RKO (cell line): ENCODE measurements at regions not wholly inside any gene's neighbourhood (a gene's known extent, or its start where the extent isn't known, plus 50 kb on each side); places are given as distances from the start of the nearest gene placed in this dataset.

ENCODE experiments used
- DNase-seq: peaks from one replicate; pipeline ENCODE4 v3.0.0-alpha.2; 2016; ENCODE audit warnings: low spot score

GRCh38 chr3:30263925-30264313, 342.5 kb upstream of the TGFBR2 start:
- no peak for DNase-seq

DNA sequence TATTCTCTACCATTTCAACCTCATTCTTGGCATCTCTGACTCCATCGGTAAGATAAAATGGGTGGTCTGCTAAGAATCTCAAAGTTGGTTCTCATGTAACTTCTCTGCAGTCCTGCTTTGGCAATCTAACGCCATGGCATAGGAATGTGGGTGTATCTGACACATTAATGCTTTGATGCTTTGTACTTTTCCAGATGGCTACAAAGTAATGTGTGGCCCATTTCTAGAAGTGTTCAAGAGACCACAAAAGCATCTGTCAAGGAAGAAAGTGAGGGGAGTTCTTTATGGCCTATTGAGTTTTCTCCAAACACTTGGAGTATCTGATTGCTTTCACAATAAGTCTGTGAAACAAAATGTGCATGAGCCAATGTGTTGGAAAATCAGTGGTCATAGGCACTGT, 339.9 kb upstream of the TGFBR2 start:
- no peak for DNase-seq

DNA sequence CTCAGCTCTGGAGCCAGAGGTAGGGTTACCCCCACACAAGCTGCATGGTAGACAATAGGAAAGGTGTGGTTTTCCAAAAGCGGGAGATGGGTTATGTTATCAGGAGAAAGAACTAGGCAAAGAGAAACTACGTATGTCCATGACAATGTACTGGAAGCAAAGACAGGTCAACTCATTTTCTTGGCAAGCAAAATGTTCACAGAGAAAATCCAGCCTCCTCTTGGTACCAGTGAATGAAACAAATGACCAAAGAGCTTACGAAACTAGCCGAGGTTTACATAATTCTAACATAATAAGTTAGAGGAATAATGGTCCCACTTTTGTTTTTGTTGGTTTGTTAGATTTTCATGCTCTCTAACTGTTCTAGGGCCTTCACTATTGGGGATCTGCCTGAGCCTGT, 338.1 kb upstream of the TGFBR2 start:
- no peak for DNase-seq

GRCh38 chr3:30269751-30270445, 336.5 kb upstream of the TGFBR2 start:
- DNase-seq, result no peak

DNA sequence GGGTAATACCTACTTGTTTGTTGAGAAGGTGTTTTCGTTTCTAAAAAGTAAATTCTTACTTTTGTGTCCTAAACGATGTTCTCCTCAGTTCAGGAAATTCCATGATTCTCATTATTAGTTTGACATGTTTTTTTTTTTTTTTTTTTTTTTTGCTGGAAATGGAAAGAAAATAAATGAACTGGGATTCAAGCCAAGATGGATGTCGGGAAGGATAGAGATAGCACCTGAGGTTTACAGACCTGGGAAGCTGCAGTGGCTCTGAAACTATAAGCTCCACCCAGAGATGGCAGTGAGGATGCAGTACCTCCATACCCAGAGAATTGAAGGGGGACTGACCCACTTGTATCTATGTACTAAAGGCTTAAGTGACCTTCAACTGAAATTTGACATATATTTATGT, 334.6 kb upstream of the TGFBR2 start:
- DNase-seq, result no peak

DNA sequence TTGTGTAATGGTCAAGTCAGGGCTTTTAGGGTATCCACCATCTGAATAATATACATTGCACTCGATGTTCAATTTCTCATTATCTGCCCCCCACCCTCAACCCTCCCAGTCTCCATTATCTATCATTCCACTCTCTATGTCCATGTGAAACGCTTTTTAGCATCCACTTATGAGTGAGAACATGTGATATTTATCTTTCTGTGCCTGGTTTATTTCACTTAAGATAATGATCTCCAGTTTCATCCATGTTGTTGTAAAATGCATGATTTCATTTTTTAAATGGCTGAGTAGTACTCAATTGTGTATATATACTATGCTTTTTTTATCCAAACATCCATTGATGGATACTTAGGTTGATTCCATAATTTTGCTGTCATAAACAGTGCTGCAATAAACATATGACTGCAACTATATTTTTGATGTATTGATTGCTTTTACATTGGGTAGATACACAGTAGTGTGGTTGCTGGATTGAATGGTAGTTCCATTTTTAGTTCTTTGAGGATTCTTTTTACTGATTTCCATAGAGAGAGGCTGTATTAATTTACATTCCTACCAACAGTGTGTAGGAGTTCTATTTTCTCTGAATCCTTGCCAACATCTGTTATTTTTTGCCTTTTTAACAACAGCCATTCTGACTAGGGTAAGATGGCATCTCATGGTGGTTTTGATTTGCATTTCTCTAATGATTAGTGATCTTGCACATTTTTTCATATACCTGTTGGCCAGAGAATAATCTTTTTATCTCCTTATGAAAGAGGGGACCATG, 332.9 kb upstream of the TGFBR2 start:
- no peak for DNase-seq

GRCh38 chr3:30277494-30277893, 328.9 kb upstream of the TGFBR2 start:
- DNase-seq, result no peak

DNA sequence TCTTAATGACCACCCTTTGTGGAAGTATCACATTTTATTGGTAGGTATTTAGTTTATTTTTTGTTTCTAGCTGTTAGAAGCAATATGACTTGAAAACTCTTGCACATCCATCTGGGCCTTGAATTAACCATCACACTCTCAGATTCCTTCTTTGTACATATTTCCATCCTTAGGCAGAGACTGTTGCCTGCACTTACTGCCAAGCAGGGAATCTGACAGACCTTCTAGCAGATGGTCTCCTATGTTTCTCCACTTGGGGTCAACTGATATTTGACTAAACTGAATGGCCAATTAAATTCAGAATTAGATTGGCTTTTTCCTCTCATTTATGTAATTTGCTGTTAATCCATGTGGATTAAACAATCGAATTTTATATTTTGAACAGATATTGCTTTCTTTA, 324.9 kb upstream of the TGFBR2 start:
- DNase-seq, result no peak

DNA sequence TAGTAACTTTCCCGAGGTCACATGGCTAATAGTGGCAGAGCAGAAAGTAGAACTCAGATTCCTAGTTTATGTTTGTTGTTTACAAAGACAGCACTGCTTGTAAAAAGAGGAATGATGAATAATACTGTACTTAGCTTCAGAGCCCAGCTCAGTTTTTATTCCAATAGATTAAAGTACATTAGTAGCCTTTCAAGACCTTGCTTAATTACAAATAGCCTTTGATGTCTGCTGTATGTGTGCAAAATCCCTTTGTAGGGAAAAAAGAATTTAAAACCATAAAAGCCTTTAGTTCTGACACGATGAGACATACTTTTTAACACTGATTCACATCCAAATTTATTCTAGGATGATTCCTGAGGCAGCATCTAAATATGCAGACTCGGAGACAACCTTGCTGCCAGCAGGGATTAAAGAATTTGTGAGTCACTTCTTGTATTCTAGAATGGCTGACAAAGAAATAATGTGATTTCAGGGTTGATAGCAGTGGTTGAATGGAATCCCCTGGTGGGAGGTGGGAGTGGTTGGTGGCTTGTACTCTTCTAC, 324.2 kb upstream of the TGFBR2 start:
- peak; percentile 21 for DNase-seq

GRCh38 chr3:30285188-30286006, 321.0 kb upstream of the TGFBR2 start:
- DNase-seq, result no peak

DNA sequence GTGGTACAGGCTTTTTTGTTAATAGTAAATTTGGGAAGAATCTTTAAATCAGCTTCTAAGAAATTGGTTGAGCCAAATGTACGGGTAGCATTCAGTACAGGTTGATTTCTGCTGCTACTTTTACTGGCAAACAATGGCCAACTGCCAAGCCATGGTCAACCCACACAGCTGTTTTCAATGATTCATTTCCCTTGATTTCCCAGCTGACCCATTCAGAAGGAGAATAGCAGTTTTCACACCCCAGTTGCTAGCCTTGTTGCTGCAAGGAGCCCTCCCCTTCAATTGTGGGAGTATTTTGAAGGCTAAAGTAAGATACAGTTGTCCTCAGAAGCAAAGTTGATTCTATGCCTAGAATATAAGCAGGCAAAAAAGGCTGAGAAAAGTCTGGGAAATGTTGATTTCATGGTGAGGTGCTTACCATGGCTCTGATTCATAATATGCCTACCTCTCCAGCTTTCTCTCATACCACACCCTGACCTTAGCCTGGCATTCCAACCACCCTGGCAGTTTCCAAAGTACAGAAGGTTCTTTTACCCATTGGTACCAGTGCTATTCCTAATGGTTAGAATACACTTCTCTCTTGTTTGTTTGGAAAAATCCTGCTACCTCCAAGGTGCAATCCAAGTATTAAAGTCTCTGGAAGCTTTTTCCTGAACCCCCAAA, 320.3 kb upstream of the TGFBR2 start:
- peak; percentile 48 for DNase-seq

DNA sequence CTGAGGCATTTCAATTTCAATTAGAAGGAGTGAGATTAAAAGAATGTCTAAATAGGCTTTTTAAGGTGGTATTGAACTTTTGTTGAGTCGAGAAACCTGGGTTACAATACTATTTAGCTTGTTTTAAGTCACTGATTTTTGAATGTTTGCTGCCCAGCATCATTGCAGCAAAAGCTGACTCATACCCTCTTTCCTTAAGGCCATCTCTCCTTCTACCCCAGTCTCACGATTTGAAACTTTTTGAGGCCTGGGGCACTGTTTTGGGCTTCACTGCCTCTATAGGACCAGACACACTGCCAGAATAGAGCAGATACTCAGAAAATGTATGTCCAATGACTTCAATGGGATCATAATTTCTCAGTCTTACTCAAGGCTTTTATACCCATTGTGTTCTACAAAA, 319.6 kb upstream of the TGFBR2 start:
- no peak for DNase-seq

- DNase-seq, result no peak
Observed at GRCh38 chr3:30288830-30289229, 317.6 kb upstream of the TGFBR2 start.

- no peak for DNase-seq
Observed at GRCh38 chr3:30289324-30289723, 317.1 kb upstream of the TGFBR2 start.

GRCh38 chr3:30289766-30290165, 316.6 kb upstream of the TGFBR2 start:
- DNase-seq, result no peak

DNA sequence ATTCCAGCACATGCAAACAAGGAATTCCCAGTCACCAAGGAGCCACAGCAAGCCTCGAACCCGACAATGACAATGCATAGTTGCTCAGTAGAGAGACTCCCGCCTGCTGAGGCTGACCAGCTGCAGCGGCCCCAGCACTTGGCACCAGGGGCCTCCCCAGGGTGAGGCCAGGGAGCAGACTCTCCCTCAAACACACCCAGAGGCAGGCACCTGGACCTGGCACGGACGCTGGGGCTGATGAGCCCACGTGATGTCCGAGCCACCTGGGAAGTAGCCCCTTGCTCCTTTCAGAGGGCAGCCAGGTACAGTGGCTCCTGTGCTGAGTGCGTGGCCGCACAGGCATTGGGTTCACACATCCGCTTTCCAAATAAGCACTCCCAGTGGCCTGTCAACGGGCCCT, 315.9 kb upstream of the TGFBR2 start:
- no peak for DNase-seq

DNA sequence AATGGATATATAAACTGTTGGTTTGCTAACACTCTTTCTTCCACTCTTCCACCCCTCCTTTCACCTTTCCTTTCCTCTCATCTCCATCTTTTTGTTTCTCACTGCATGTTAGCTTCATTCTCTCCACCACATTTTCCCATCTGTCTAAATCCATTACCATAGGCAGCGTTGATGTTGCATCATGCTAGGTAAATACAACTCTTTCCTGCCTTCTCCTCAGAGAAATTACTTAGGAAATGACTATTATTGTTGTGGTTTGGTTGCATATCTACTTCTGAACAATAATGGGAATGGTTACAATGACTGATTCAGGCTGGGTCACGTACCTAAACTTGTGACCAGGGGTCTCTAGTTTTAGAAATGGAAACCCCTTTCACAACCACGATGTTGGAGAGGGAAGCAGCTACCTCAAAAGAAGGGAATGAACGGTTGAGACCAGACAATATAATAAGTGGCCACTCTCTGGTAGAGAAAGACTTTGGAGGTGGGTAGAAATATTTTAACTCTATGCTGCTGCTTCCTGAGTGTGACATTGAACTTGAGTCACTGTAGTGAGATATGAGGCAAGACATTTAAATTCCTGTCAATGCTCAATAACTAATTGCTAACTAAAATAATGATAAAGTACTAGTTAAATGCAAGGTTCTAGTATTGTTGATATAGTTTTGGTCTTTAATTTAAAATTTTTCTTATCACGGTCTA, 314.1 kb upstream of the TGFBR2 start:
- peak; percentile 0 for DNase-seq

DNA sequence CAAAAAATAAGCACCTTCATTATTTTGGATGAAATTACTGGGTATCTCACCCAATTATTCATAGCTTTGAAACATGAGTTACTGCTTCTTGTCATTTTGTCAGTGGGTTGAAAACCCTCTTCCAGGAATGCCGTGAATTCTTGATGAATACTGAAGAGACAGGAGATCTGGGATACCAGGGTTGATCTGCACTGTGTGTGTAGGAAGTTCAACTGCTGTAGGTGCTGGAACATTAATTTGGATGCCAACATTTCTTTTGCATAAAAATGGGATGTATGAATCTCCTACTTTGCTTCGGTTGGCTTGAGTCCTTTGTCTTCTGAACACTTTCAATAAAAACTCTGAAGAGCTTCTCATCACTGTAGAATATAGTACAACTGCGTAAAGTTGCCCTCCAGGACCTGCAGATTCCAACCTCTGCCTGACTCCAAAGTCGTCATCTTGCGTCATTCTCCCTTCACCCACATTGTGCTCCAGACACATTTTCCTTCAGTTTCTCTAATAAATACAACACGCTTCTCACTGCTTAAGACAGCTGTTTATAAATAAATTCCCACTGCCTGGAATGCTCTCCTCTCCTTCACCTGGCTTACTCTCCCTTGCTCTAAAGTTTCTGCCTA, 312.7 kb upstream of the TGFBR2 start:
- no peak for DNase-seq

DNA sequence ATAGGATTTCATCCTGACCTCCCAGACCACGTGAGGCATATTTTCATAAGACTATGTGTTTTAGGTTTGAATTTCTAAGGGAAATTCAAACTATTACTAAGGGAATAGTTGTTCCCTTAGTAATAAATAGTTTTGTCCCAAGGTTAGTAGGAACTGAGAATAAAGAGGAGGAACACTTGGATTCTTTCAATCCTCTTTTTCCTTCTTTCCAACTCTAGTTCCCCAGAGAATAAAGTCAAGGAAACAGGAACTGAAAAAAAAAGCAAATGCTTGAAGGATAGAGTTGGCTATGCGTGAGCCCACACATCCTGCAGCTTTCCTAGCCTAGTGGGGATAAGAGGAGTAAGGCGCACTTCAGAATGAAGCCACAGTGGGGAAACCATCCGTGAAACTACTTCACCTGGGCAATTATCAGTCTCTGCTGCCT, 312.1 kb upstream of the TGFBR2 start:
- no peak for DNase-seq

GRCh38 chr3:30297112-30297511, 309.3 kb upstream of the TGFBR2 start:
- no peak for DNase-seq
